GM23338 (cell line): ENCODE measurements at regions not wholly inside any gene's neighbourhood (a gene's known extent, or its start where the extent isn't known, plus 50 kb on each side); places are given as distances from the start of the nearest gene placed in this dataset.

ENCODE experiments used
- ATAC-seq: fragments of 200-7000 bp; cut with Tn5 transposase; 3 replicates; pipeline ENCODE4 v1.9.1; 2020
- DNase-seq: peaks from one replicate; pipeline ENCODE4 v3.0.0-alpha.2; 2015; ENCODE audit warnings: low spot score
- H2AFZ ChIP-seq: fragments of 200-600 bp; sonication (generic); 2 replicates; pipeline ENCODE4 v1.8.0; 2016; ENCODE audit warnings: antibody characterized with exemption, mild to moderate bottlenecking, moderate library complexity
- H3F3A ChIP-seq: fragments of 200-600 bp; sonication (generic); replicated peaks from 2 replicates; pipeline ENCODE4 v1.8.0; 2017; ENCODE audit warnings: antibody characterized with exemption, mixed run types, low read depth
- H3K27ac ChIP-seq: fragments of 200-600 bp; sonication (generic); 2 replicates; pipeline ENCODE4 v1.6.1; 2016; ENCODE audit warnings: low read depth
- H3K27me3 ChIP-seq: fragments of 200-600 bp; sonication (generic); 2 replicates; pipeline ENCODE4 v1.8.0; 2016; ENCODE audit warnings: mild to moderate bottlenecking, mixed run types, moderate library complexity; ENCODE audit not compliant: insufficient read depth
- H3K36me3 ChIP-seq: fragments of 200-600 bp; sonication (generic); 2 replicates; pipeline ENCODE4 v1.8.0; 2016; ENCODE audit warnings: mild to moderate bottlenecking; ENCODE audit not compliant: insufficient read depth
- H3K4me1 ChIP-seq: fragments of 200-600 bp; sonication (generic); 2 replicates; pipeline ENCODE4 v1.8.0; 2016; ENCODE audit warnings: mild to moderate bottlenecking, moderate library complexity; ENCODE audit not compliant: insufficient read depth
- H3K4me2 ChIP-seq: fragments of 200-600 bp; sonication (generic); 2 replicates; pipeline ENCODE4 v1.7.1; 2017; ENCODE audit warnings: mixed run types
- H3K4me3 ChIP-seq: fragments of 200-600 bp; sonication (generic); 2 replicates; pipeline ENCODE4 v1.6.1; 2016; ENCODE audit warnings: mixed run types
- H3K79me2 ChIP-seq: fragments of 200-600 bp; sonication (generic); replicated peaks from 2 replicates; pipeline ENCODE4 v1.8.0; 2017; ENCODE audit warnings: mild to moderate bottlenecking; ENCODE audit not compliant: insufficient read depth
- H3K9me2 ChIP-seq: fragments of 200-600 bp; sonication (generic); 2 replicates; pipeline ENCODE4 v1.8.0; 2017; ENCODE audit not compliant: insufficient read depth
- H4K20me1 ChIP-seq: fragments of 200-600 bp; sonication (generic); replicated peaks from 2 replicates; pipeline ENCODE4 v1.8.0; 2017; ENCODE audit warnings: mild to moderate bottlenecking; ENCODE audit not compliant: insufficient read depth
- H3K27ac Mint-ChIP-seq: 2 replicates; pipeline ENCODE4 v1.8.0; 2020; ENCODE audit warnings: inconsistent platforms, mild to moderate bottlenecking, moderate library complexity, mixed read lengths
- H3K27me3 Mint-ChIP-seq: 3 replicates; pipeline ENCODE4 v1.8.0; 2022; ENCODE audit warnings: low read depth, mild to moderate bottlenecking, moderate library complexity, mixed read lengths, inconsistent platforms; ENCODE audit not compliant: insufficient read depth, poor library complexity
- H3K36me3 Mint-ChIP-seq: 3 replicates; pipeline ENCODE4 v1.8.0; 2021; ENCODE audit warnings: low read depth, mild to moderate bottlenecking, inconsistent platforms, moderate library complexity, mixed read lengths
- H3K4me1 Mint-ChIP-seq: 3 replicates; pipeline ENCODE4 v1.8.0; 2020; ENCODE audit warnings: mild to moderate bottlenecking, inconsistent platforms, mixed read lengths
- H3K4me3 Mint-ChIP-seq: 3 replicates; pipeline ENCODE4 v1.8.0; 2021; ENCODE audit warnings: moderate library complexity, mild to moderate bottlenecking, inconsistent platforms, mixed read lengths
- H3K9me3 Mint-ChIP-seq: 3 replicates; pipeline ENCODE4 v1.8.0; 2020; ENCODE audit warnings: moderate library complexity, mild to moderate bottlenecking, inconsistent platforms, mixed read lengths
- EZH2 ChIP-seq: fragments of 200-600 bp; sonication (generic); IDR thresholded peaks from one replicate; pipeline ENCODE4 v1.8.0; 2017; ENCODE audit warnings: antibody characterized with exemption, mild to moderate bottlenecking, low read depth; ENCODE audit not compliant: unreplicated experiment
- EZH2phosphoT487 ChIP-seq: fragments of 200-600 bp; sonication (generic); IDR thresholded peaks from one replicate; pipeline ENCODE4 v1.8.1; 2018; ENCODE audit warnings: antibody characterized with exemption; ENCODE audit not compliant: unreplicated experiment
- POLR2AphosphoS5 ChIP-seq: IDR thresholded peaks from 2 replicates; pipeline ENCODE4 v1.6.1; 2016; ENCODE audit warnings: antibody characterized with exemption, low read depth
- ZNF331 ChIP-seq: fragments of 250-450 bp; sonication (Bioruptor Pico); IDR thresholded peaks from 2 replicates; pipeline ENCODE4 v1.5.0; 2020; ENCODE audit warnings: low read depth, mild to moderate bottlenecking, moderate library complexity
- TF ChIP-seq, protein P1 (sequence below): IDR thresholded peaks from 2 replicates; pipeline ENCODE4 v1.6.1; 2016; ENCODE audit warnings: antibody characterized with exemption
- TF ChIP-seq, protein P2 (sequence below), 2 experiments: fragments of 200-600 bp in 1 of 2; sonication (generic) in 1 of 2; conservative IDR thresholded peaks; 2 replicates each; pipeline versions ENCODE4 v1.5.1 to v1.6.1; 2016 to 2017; ENCODE audit warnings: antibody characterized with exemption in 2 of 2, low read depth in 2 of 2, mild to moderate bottlenecking in 2 of 2, moderate library complexity in 1 of 2

- TF ChIP-seq, protein P1, sequence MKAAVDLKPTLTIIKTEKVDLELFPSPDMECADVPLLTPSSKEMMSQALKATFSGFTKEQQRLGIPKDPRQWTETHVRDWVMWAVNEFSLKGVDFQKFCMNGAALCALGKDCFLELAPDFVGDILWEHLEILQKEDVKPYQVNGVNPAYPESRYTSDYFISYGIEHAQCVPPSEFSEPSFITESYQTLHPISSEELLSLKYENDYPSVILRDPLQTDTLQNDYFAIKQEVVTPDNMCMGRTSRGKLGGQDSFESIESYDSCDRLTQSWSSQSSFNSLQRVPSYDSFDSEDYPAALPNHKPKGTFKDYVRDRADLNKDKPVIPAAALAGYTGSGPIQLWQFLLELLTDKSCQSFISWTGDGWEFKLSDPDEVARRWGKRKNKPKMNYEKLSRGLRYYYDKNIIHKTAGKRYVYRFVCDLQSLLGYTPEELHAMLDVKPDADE, result no peak
- no peak for TF ChIP-seq EZH2phosphoT487
- no peak for TF ChIP-seq ZNF331 (CRISPR knock-in tag)
- no peak for TF ChIP-seq POLR2AphosphoS5
- TF ChIP-seq EZH2, result no peak
Observed at GRCh38 chr20:22673467-22673866, 89.1 kb upstream of the FOXA2 start (continued).

GRCh38 chr20:22675341-22675740, 91.0 kb upstream of the FOXA2 start:
- Mint-ChIP-seq H3K36me3 (peaks cover 3% of the 10 kb centered on the region; the same call in 2 of the 3 replicates), H3K27me3 (peaks cover 7% of the 10 kb centered on the region), H3K27ac (no peak overlapping the region), H3K4me3 (no peak overlapping the region), H3K9me3 (peaks cover 17% of the 10 kb centered on the region), H3K4me1 (peaks cover 3% of the 10 kb centered on the region; the same call in 1 of the 3 replicates)
- H3K27ac ChIP-seq, result no peak overlapping the region
- H4K20me1 ChIP-seq, result no peaks in the 10 kb centered on the region
- H3K4me1 ChIP-seq, result peaks cover 7% of the 10 kb centered on the region; the same call in 1 of the 2 replicates
- TF ChIP-seq, protein P2, sequence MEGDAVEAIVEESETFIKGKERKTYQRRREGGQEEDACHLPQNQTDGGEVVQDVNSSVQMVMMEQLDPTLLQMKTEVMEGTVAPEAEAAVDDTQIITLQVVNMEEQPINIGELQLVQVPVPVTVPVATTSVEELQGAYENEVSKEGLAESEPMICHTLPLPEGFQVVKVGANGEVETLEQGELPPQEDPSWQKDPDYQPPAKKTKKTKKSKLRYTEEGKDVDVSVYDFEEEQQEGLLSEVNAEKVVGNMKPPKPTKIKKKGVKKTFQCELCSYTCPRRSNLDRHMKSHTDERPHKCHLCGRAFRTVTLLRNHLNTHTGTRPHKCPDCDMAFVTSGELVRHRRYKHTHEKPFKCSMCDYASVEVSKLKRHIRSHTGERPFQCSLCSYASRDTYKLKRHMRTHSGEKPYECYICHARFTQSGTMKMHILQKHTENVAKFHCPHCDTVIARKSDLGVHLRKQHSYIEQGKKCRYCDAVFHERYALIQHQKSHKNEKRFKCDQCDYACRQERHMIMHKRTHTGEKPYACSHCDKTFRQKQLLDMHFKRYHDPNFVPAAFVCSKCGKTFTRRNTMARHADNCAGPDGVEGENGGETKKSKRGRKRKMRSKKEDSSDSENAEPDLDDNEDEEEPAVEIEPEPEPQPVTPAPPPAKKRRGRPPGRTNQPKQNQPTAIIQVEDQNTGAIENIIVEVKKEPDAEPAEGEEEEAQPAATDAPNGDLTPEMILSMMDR (conservative IDR thresholded peaks at IDR 0.05; ENCODE audit: low read depth in 2 of 2), result no peak
- H3K79me2 ChIP-seq, result no peaks in the 10 kb centered on the region
- ATAC-seq (no peak), DNase-seq (no peak)
- no peaks in the 10 kb centered on the region for H3K27me3 ChIP-seq
- no peaks in the 10 kb centered on the region for H3F3A ChIP-seq
- H3K36me3 ChIP-seq, result no peaks in the 10 kb centered on the region; the same call in 1 of the 2 replicates
- no peaks in the 10 kb centered on the region for H3K9me2 ChIP-seq
- no peak overlapping the region for H2AFZ ChIP-seq
- H3K4me3 ChIP-seq, result no peak overlapping the region
- no peak overlapping the region for H3K4me2 ChIP-seq

DNA sequence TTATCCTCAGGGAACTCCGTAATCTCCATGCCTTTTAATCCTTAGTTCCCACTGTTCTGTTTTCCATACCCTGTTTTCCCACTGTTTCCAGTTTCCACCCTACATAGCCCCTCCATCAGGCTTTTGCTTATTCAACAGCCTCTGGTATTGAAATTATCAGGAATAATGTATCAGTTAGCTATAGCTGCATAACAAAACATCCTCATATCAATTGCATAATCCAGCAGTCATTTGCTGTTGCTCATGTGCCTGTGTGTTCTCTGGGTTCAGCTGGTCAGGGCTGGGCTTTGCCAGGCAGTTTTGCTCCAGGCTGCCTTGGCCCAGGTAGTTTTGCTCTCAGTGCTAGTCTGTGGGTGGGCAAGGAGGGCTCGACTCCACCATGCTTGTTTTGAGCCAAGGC, 94.3 kb upstream of the FOXA2 start:
- Histone ChIP-seq H3F3A (no peaks in the 10 kb centered on the region), H3K4me1 (peaks cover 7% of the 10 kb centered on the region; the same call in 1 of the 2 replicates), H3K79me2 (no peaks in the 10 kb centered on the region), H2AFZ (no peak overlapping the region), H3K27me3 (no peaks in the 10 kb centered on the region), H3K9me2 (no peaks in the 10 kb centered on the region), H3K27ac (no peak overlapping the region), H3K4me3 (no peak overlapping the region), H4K20me1 (no peaks in the 10 kb centered on the region), H3K36me3 (no peaks in the 10 kb centered on the region), H3K4me2 (no peak overlapping the region)
- DNase-seq (no peak), ATAC-seq (no peak)
- H3K27ac Mint-ChIP-seq, result no peak overlapping the region
- H3K27me3 Mint-ChIP-seq, result peaks cover 6% of the 10 kb centered on the region
- no peak for TF ChIP-seq EZH2
- peaks cover 6% of the 10 kb centered on the region for H3K9me3 Mint-ChIP-seq
- peaks cover 7% of the 10 kb centered on the region for H3K4me1 Mint-ChIP-seq
- H3K4me3 Mint-ChIP-seq, result no peak overlapping the region
- H3K36me3 Mint-ChIP-seq, result no peaks in the 10 kb centered on the region
